K562 (cell line): ENCODE measurements at regions not wholly inside any gene's neighbourhood (a gene's known extent, or its start where the extent isn't known, plus 50 kb on each side); places are given as distances from the start of the nearest gene placed in this dataset.

Source experiments
- ATAC-seq: fragments of 200-7000 bp; cut with Tn5 transposase; 3 replicates; pipeline ENCODE4 v1.9.1; 2020; ENCODE audit warnings: moderate library complexity
- BruUV-seq: library from RNA; stranded (reverse); fragments of 400-500 nt; replicated peaks from 2 replicates; lab custom pipeline; 2021; lab: Mats Ljungman, UMichigan
- CTCF ChIA-PET: fragments of 300-600 bp; formaldehyde crosslinking; extraction: SDS; loops from one replicate; lab custom pipeline; 2021; ENCODE audit warnings: low intra/inter-chr PET ratio; lab: Yijun Ruan, JAX
- POLR2A ChIA-PET: fragments of 300-600, 350-650 bp; sonication (Branson Sonifier 250); formaldehyde crosslinking; extraction: SDS; loops from one replicate; lab custom pipeline; 2021; ENCODE audit warnings: antibody characterized with exemption, inconsistent platforms; lab: Yijun Ruan, JAX
- DNase-seq, 4 experiments: peaks; one replicate each; pipeline versions ENCODE4 v3.0.0 to v3.0.0-alpha.2; 2011 to 2018; ENCODE audit warnings: low spot score in 3 of 4, mixed read lengths in 3 of 4; ENCODE audit errors: extremely low read depth in 1 of 4
- FAIRE-seq: peaks from 2 replicates; lab custom pipeline; 2011; peaks lifted over from hg19 to GRCh38; lab: Jason Lieb, UNC
- H2AFZ ChIP-seq: 2 replicates; pipeline ENCODE4 v1.6.0; 2011; ENCODE audit warnings: low read depth, low read length, control low read depth, inconsistent platforms
- H3K27ac ChIP-seq: fragments of 200-600 bp; 3 replicates; pipeline ENCODE4 v1.8.0; 2011; ENCODE audit warnings: low read depth, mild to moderate bottlenecking, control low read depth, inconsistent platforms, low read length, moderate library complexity, mixed read lengths; ENCODE audit errors: extremely low read depth
- H3K27me3 ChIP-seq, 2 experiments: fragments of 300-600 bp in 1 of 2; 2 replicates in 1 of 2; 3 replicates in 1 of 2; pipeline versions ENCODE4 v1.6.0 to v1.8.0; 2011; ENCODE audit warnings: inconsistent platforms in 2 of 2, low read length in 2 of 2, mild to moderate bottlenecking in 1 of 2, mixed read lengths in 1 of 2, moderate library complexity in 1 of 2; ENCODE audit not compliant: control insufficient read depth in 2 of 2, insufficient read depth in 2 of 2
- H3K36me3 ChIP-seq: fragments of 300-600 bp; 3 replicates; pipeline ENCODE4 v1.8.0; 2011; ENCODE audit warnings: mild to moderate bottlenecking, low read length, inconsistent platforms; ENCODE audit not compliant: control insufficient read depth, insufficient read depth
- H3K4me1 ChIP-seq, 2 experiments: fragments of 200-600 bp in 1 of 2; replicated peaks in 1 of 2; 2 replicates in 1 of 2; 3 replicates in 1 of 2; pipeline versions ENCODE4 v1.5.1 to v1.8.0; 2011; ENCODE audit warnings: inconsistent platforms in 2 of 2, low read length in 2 of 2, mild to moderate bottlenecking in 1 of 2, mixed read lengths in 1 of 2, moderate library complexity in 1 of 2; ENCODE audit not compliant: control insufficient read depth in 2 of 2, insufficient read depth in 2 of 2
- H3K4me2 ChIP-seq: 2 replicates; pipeline ENCODE4 v1.6.1; 2011; ENCODE audit warnings: low read length, control low read depth, inconsistent platforms, mixed read lengths; ENCODE audit not compliant: insufficient read depth
- H3K4me3 ChIP-seq: fragments of 200-600 bp; sonication (generic), shearing (Covaris generic); 2 replicates; pipeline ENCODE4 v1.5.1; 2016; ENCODE audit warnings: control low read depth, inconsistent platforms
- H3K79me2 ChIP-seq: fragments of 200-600 bp; 3 replicates; pipeline ENCODE4 v1.8.0; 2011; ENCODE audit warnings: low read length, inconsistent platforms; ENCODE audit not compliant: control insufficient read depth, insufficient read depth
- H3K9ac ChIP-seq, 2 experiments: 2 replicates each; pipeline versions ENCODE4 v1.6.0 to v1.6.1; 2011; ENCODE audit warnings: low read depth in 2 of 2, low read length in 2 of 2, control low read depth in 1 of 2, inconsistent platforms in 1 of 2, mild to moderate bottlenecking in 1 of 2, mixed read lengths in 1 of 2; ENCODE audit not compliant: insufficient read depth in 1 of 2
- H3K9me1 ChIP-seq: one replicate; pipeline ENCODE4 v1.6.0; 2011; ENCODE audit warnings: inconsistent platforms, mild to moderate bottlenecking, low read length, moderate library complexity; ENCODE audit not compliant: control insufficient read depth, insufficient read depth
- H3K9me3 ChIP-seq: replicated peaks from 2 replicates; pipeline ENCODE4 v1.5.1; 2011; ENCODE audit warnings: low read depth, low read length, inconsistent platforms; ENCODE audit not compliant: control insufficient read depth, insufficient read depth
- H4K20me1 ChIP-seq: replicated peaks from 2 replicates; pipeline ENCODE4 v1.6.1; 2011; ENCODE audit warnings: low read length, inconsistent platforms, mixed read lengths; ENCODE audit not compliant: control insufficient read depth, insufficient read depth
- CTCF ChIP-seq, 3 experiments: IDR thresholded peaks in 2 of 3; conservative IDR thresholded peaks in 1 of 3; 2 replicates each; pipeline ENCODE4 v1.5.1; 2011 to 2012; ENCODE audit warnings: low read length in 3 of 3, mild to moderate bottlenecking in 3 of 3, control low read depth in 2 of 3, improper control_type of control experiment in 1 of 3, inconsistent platforms in 1 of 3, low read depth in 1 of 3, mixed read lengths in 1 of 3, moderate library complexity in 1 of 3; ENCODE audit not compliant: insufficient read depth in 2 of 3
- MED1 ChIP-seq: sonication (generic); formaldehyde crosslinking; IDR thresholded peaks from 2 replicates; pipeline ENCODE4 v1.8.1; 2023; ENCODE audit warnings: missing genetic modification reagents, borderline replicate concordance
- RBFOX2 ChIP-seq: fragments of 200-400 bp; formaldehyde crosslinking; IDR thresholded peaks from 2 replicates; pipeline ENCODE4 v1.6.1; 2017; ENCODE audit warnings: low read depth, mild to moderate bottlenecking, low read length, moderate library complexity
- REST ChIP-seq, 2 experiments: fragments of 450-650 bp; formaldehyde crosslinking in 1 of 2; IDR thresholded peaks; 2 replicates each; pipeline versions ENCODE4 v1.4.0 to v1.6.1; 2014 to 2020; ENCODE audit warnings: mild to moderate bottlenecking in 2 of 2, borderline replicate concordance in 1 of 2, low read depth in 1 of 2
- ZC3H11A ChIP-seq: IDR thresholded peaks from 2 replicates; pipeline ENCODE4 v1.6.1; 2012; ENCODE audit warnings: low read depth, low read length, improper control_type of control experiment
- ZNF384 ChIP-seq: IDR thresholded peaks from 2 replicates; pipeline ENCODE4 v1.6.1; 2012; ENCODE audit warnings: low read depth, low read length, improper control_type of control experiment
- WGBS: fragments of 100-300 bp; shearing (Covaris generic); methylation state at CpG from one replicate; pipeline ENCODE4 v1.1.6; 2016; ENCODE audit warnings: low coverage, mixed read lengths; ENCODE audit not compliant: insufficient coverage; ENCODE audit errors: missing lambda C conversion rate; 5-methylcytosine and 5-hydroxymethylcytosine counted together
- in situ Hi-C: fragments of 300-500 bp; cut with MboI; formaldehyde crosslinking; loops from 4 replicates; pipeline ENCODE4 v1.15.0; 2018; ENCODE audit warnings: inconsistent platforms, mixed read lengths
- intact Hi-C: fragments of 100-400 bp; cut with micrococcal nuclease; formaldehyde crosslinking; loops from 2 replicates; pipeline ENCODE4 v1.14.2; 2022

GRCh38 chr11:100574894-100575769, 112.0 kb upstream of the ARHGAP42 start:
- Histone ChIP-seq H3K27ac (no peak overlapping the region), H3K27me3 (no peaks in the 10 kb centered on the region), H3K9me3 (no peaks in the 10 kb centered on the region), H3K36me3 (no peaks in the 10 kb centered on the region), H3K9ac (no peak overlapping the region), H3K4me2 (no peak overlapping the region), H2AFZ (no peak overlapping the region), H4K20me1 (no peaks in the 10 kb centered on the region), H3K79me2 (no peaks in the 10 kb centered on the region), H3K9me1 (no peaks in the 10 kb centered on the region), H3K4me1 (no peaks in the 10 kb centered on the region), H3K4me3 (no peak overlapping the region)
- ATAC-seq: no peak
- intact Hi-C loops (loop anchor here (5.0 to 10.0 kb wide), 3 partner anchors 107 to 1430 kb away; no protein-coding TSS in a partner anchor), in situ Hi-C loops (loop anchor here (10.0 kb wide), 1 partner anchor 360 kb away; no protein-coding TSS in a partner anchor)
- 0% methylated on average over 1 of the region's 1 CpG for WGBS
- POLR2A ChIA-PET: no interaction called here
- peak in 1 of 4 experiments; percentile 14 for DNase-seq
- CTCF ChIA-PET: interaction anchor here (2.2 to 2.9 kb wide), 2 partner anchors 280 to 355 kb away, joined by 16 to 19 read pairs; no protein-coding TSS in a partner anchor
- no TSS peak for BruUV-seq
- no peak for FAIRE-seq
- TF ChIP-seq RBFOX2 (no peak), ZNF384 (no peak), REST (IDR thresholded peaks at IDR 0.05; ENCODE audit: borderline replicate concordance) (peak; percentile 13; the same call in 1 of the 2 replicates), REST (CRISPR knock-in tag; IDR thresholded peaks at IDR 0.05; ENCODE audit: low read depth) (no peak), CTCF (IDR thresholded peaks at IDR 0.05 in 2 of 3, conservative IDR thresholded peaks at IDR 0.05 in 1 of 3; ENCODE audit: insufficient read depth in 2 of 3, low read depth in 1 of 3, low read length in 3 of 3) (peak in 1 of 3 experiments; percentile 40; a peak in 2 of 6 replicates), MED1 (CRISPR knock-in tag) (no peak), ZC3H11A (no peak)
